ENCODE measurements at regions not wholly inside any gene's neighbourhood (a gene's known extent, or its start where the extent isn't known, plus 50 kb on each side); places are given as distances from the start of the nearest gene placed in this dataset.

GRCh38 chr13:107348471-107348870, 780.5 kb upstream of the ARGLU1 start:
- Histone ChIP-seq H3K27ac (ENCODE audit: insufficient read length, low read depth, low read length) (no peak overlapping the region), H2BK15ac (ENCODE audit: low read depth, low read length) (no peak overlapping the region), H3K18ac (ENCODE audit: insufficient read length, low read depth, low read length) (no peak overlapping the region), H3K27me3 (ENCODE audit: insufficient read depth, low read length) (no peaks in the 10 kb centered on the region), H3K23me2 (ENCODE audit: insufficient read length, low read depth, low read length, poor library complexity, severe bottlenecking) (no peaks in the 10 kb centered on the region), H3K79me1 (ENCODE audit: insufficient read depth, low read depth, low read length, poor library complexity, severe bottlenecking) (no peaks in the 10 kb centered on the region), H4K20me1 (ENCODE audit: control insufficient read depth, insufficient read depth, insufficient read length) (no peaks in the 10 kb centered on the region), H3K14ac (ENCODE audit: insufficient read depth, low read length) (no peak overlapping the region), H2BK5ac (ENCODE audit: insufficient read length, low read length) (no peak overlapping the region), H3K9me3 (ENCODE audit: control insufficient read depth, low read depth, low read length) (no peaks in the 10 kb centered on the region), H3K4me1 (ENCODE audit: insufficient read depth, low read length) (no peaks in the 10 kb centered on the region), H4K91ac (ENCODE audit: insufficient read length, low read depth, low read length) (no peak overlapping the region), H2BK12ac (ENCODE audit: insufficient read length, low read depth, low read length) (no peak overlapping the region), H2BK20ac (ENCODE audit: low read depth, low read length, poor library complexity, severe bottlenecking) (no peak overlapping the region), H2AK5ac (ENCODE audit: insufficient read length, low read length) (no peak overlapping the region), H3K56ac (ENCODE audit: insufficient read length, low read depth, low read length) (no peak overlapping the region), H2BK120ac (ENCODE audit: low read depth, low read length, poor library complexity, severe bottlenecking) (no peak overlapping the region), H3K23ac (ENCODE audit: insufficient read length, low read depth, low read length) (no peak overlapping the region), H3K79me2 (ENCODE audit: insufficient read depth, low read length) (no peaks in the 10 kb centered on the region), H2AFZ (ENCODE audit: low read length) (no peak overlapping the region), H4K5ac (ENCODE audit: insufficient read length, low read depth, low read length) (no peak overlapping the region), H3K4ac (ENCODE audit: low read depth, low read length) (no peak overlapping the region), H3K4me2 (ENCODE audit: insufficient read depth, insufficient read length, low read length) (no peak overlapping the region), H4K8ac (replicated peaks; ENCODE audit: insufficient read length, low read depth, low read length) (no peak overlapping the region), H3T11ph (ENCODE audit: low read length) (no peak overlapping the region), H3K9ac (ENCODE audit: extremely low read depth, insufficient read length, low read length) (no peak overlapping the region)
- H3K27ac Mint-ChIP-seq: no peak overlapping the region
- TF ChIP-seq CTCF (conservative IDR thresholded peaks at IDR 0.05): no peak
- peaks cover 0 to 3% (median 0%) of the 10 kb centered on the region in 3 experiments; a peak in 1 of 7 replicates for H3K36me3 Mint-ChIP-seq (ENCODE audit: insufficient read depth in 1 of 3, low read depth in 3 of 3)
- no peak for DNase-seq
- peaks cover 12% of the 10 kb centered on the region in 2 experiments for H3K4me1 Mint-ChIP-seq
- H3K9me3 Mint-ChIP-seq: peaks cover 0 to 3% of the 10 kb centered on the region in 2 experiments; a peak in 3 of 5 replicates
- H3K4me3 Mint-ChIP-seq: no peak overlapping the region
- no CpG with 5 or more reads among the region's 6 CpGs for WGBS (ENCODE audit: extremely low coverage, insufficient read length, low lambda C conversion rate)
- no peaks in the 10 kb centered on the region for H3K27me3 Mint-ChIP-seq (ENCODE audit: low read depth)

All from H9 (cell line).